Stimulated activated CD4-positive, alpha-beta T cell treated with anti-CD3 and anti-CD28 coated beads, TNF-alpha, amount 100 ng/mL, for 1 hour (primary cell): ENCODE measurements at regions not wholly inside any gene's neighbourhood (a gene's known extent, or its start where the extent isn't known, plus 50 kb on each side); places are given as distances from the start of the nearest gene placed in this dataset.

Experiments used
- DNase-seq, 3 donors: peaks; one replicate each; pipeline ENCODE4 v3.0.0-alpha.2; 2020; ENCODE audit warnings: low read depth in 3 of 3, low spot score in 1 of 3

DNA sequence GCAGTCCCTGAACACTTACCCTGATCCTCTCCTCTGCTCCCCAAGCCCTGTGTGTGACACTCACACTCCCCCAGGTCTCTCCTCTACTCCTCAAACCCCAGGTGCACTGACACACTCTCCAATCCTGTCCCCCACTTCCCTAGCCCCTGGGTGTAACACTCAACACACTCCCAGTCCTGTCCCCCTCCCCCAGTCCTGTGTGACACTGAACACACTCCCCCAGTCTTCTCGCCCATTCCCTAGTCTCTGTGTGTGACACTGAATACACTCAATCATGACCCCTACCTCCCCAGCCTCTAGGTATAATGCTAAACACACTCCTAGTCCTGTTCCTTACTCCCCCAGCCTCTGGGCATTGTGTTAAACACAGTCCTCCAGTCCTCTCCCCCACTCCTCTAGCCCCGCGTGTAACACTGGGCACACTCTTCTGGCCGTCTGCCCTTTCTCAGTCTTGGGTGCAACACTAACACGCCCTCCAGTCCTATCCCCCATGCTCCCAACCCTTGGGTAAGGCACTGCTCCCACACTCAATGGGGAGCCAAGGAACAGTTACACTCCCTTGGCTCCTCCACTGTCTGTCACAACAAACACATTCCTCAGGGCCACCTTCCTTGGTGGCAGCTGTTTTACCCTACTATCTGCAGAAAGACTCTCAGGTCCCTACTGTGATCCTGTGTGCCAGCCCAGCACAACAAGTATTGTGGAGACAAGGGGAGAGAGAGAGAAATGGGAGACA is 82.5 kb upstream of the PKDCC start:
- no peak for DNase-seq

DNA sequence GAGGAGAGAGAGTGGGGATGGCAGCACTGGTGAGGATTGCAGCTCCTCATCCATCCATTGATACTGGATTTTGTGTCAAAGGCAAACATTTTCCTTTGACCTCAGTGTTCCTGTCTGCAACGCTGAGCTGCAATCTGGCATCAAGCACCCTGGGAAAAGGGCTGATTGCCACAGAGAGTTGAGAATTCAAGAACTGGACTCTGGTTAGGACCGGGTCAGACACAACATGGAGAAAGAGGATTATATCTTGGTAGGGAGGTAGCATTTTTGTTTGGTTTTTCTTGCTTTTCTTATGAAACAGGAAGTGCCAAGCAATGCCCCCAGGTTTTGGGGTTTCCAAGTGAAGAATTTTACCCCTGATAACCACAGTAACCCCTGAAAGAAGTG is 81.9 kb upstream of the PKDCC start:
- no peak for DNase-seq

DNA sequence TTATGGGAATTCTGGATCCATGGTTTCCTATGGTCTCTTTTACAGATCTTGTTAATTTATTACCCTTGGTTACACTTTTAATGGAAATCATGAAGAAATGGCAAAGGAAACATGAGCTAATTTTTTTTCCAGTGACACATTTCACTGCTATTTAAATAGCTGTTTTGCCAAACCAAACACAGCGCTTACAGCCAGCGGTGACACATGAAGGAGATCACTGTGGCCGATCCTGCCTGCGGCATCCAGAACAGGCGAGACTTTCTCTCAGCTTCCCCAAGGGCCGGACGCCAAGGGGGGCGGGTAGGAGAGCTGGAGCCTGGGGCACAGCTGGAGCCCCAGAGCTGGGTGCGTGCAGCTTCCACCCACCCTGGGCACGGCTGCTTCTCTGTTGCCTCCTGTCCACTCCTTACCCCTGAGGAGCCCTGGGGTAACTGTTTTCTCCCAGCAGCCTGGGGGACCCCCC is 81.4 kb upstream of the PKDCC start:
- DNase-seq: no peak

DNA sequence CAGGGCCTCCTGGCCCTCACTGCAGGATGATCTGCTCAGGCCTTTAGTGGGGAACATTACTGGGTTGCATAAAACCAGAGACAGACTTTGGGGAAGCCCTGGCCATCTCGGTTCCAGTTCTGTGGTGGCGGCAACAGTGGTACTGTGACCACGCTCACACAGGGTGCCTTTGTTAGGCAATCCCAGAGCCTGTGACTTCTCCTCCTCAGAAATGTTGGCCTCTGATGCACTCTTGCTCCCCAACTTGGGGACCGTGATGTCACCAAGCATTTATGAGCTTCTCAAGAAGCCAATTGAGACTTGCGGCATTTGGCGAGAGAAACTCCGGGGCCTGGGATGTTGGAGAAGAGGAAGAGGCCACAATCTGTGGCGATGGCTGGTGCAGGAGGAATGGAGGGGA is 80.9 kb upstream of the PKDCC start:
- DNase-seq: no peak

DNA sequence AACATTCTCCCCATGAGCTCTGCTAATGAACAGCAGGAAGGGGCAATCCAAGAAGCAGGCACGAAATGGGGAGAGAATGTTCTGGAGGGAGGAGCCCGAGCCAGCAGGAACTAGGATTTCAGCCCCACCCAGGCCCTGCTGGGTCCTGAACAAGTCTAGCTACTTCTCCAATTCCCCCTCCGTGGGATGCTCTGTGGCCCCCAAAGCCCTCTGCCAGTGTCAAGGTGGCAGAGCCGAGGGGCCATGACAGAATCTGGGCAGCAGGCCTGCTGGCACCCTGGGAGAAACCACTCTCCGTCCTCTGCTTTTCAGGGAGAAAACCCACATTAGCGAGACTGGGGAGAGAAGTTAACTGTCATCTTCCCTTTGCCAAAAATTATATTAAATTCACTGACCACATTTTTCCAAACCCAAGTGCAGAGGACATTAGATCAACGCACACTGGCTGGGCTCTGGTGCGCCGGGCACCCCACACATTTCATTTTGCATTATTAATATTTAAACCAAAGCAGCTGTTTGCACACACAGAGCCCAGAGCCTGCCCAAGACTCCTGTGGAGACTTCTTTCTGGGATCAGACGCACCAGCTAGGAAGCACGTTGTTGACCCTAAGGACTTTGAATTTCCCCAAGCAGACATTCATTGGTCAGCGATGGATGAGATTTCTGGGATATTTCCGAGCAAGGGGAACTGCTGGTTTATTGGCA is 80.2 kb upstream of the PKDCC start:
- DNase-seq: no peak

DNA sequence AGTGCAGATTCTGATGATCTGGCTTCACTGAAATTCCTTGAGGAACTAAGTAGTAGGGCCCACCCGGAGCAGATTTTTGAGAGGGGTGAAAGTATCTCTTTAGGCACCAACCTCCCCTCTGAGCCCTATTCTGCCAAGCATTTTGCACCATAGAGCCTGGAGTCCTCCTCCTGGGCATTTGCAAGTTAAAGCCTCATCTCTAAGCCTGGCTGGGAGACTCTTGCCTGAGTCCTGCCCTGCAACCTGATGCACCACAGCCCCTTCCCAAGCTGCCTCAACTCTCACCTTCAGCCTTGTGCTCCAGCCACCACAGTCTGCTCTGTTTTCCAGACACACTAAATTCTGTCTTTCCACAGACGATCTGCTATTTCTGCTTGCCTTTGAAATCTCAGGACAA is 79.6 kb upstream of the PKDCC start:
- no peak for DNase-seq

DNA sequence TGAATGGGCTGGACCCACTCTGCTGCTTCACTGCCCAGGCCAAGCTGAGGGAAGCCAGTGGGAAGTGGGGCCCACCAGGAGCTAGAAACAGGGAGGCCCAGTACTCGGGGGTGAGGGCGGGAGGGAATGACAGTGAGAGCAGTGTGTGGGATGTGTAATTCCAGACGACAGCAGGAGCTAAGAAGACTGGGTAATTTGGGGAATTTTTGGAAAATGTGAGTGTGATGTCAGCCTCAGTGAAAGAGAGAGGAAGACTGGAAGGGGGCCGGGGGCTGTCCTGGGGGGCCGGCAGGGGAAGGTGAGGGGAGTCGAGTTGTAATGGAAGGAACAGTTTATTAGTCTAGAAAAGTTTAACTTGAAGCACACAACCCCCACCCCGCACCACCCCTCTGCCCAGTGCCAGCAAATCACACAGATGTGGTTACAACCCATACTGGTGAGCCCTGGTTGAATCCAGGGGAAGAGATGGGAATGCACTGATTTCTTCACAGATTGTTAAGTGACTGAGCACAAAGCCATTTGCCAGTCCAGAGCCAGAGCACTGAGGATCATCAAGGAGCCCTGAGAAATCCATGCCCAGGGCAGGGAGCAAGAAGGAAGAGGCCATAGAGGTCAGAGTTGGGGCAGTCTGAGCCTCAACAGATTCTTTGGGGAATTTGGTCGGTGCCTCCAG is 76.7 kb upstream of the PKDCC start:
- DNase-seq: no peak

DNA sequence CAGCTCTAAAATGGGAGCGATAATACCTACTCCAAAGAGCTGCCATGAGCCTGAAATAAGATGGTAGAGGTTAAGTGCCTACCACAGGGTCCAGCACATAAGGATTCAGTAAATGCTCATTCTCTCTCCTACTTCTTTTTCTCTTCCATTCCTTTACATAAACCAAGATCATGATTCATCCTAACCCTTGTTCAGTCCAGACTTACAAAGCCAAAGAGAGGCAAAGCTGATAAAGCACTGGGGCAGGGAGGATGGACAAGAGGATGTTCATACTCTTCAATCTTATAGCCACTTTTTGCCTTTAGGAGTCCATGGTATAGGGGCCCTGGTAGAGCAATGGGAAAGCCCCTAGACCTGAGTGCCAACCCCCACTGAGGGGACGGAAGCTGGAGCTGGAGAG is 75.6 kb upstream of the PKDCC start:
- DNase-seq: no peak

DNA sequence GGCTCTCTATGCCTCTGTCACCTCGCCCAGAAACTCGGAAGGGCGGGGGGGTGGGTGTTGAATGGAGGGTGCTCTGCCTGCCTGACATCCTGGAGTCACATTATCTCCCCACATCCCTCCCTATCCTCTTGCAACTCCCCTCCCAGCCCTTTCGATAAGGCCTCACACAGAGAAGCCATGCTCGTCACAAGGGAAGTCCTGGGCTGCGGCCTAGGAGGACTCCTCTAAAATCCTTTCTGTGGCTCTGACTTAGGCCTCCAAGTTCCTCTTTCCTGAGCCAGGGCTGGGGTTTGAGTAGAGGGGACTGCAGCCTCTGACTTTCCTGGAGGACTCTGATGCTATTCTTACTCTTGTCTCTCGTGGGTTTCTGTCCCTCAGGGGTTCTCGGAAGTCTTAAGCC is 75.0 kb upstream of the PKDCC start:
- DNase-seq: no peak

DNA sequence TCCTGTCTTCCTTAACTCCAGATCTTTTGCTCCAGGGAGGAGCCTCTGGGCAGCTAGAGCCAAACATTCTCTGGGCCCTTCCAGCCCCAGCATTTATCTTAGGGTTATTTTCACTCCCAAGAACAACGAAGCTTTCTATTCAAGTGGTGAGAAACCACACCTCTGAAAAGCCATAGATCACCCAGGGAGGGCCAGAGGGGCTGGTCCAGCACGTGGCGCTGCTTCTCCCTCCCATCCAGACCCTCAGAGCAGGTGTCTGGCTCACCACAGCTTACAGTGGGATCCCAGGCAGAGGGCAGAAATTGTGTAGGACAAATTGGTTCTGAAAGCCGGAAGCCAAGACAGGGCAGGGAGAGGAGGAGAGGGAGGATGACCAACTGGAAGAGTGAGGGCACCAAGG is 74.0 kb upstream of the PKDCC start:
- DNase-seq: no peak

DNA sequence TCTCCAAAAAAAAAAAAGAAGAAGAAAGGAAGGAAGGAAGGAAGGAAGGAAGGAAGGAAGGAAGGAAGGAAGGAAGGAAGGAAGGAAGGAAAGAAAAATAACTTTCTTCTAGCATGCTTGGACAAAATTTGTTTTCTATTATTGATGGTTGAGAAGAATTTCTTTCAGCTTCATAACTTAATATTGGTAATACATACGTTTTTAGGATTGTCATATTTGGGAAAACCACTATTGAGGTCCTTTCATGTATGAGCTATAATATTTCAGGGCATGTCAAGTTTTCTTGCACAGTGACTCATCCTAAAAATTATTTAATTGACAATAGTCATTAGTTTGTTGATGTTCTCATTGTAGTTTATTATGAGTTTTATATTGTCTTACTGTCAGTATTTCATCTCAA is 66.4 kb upstream of the PKDCC start:
- no peak for DNase-seq

DNA sequence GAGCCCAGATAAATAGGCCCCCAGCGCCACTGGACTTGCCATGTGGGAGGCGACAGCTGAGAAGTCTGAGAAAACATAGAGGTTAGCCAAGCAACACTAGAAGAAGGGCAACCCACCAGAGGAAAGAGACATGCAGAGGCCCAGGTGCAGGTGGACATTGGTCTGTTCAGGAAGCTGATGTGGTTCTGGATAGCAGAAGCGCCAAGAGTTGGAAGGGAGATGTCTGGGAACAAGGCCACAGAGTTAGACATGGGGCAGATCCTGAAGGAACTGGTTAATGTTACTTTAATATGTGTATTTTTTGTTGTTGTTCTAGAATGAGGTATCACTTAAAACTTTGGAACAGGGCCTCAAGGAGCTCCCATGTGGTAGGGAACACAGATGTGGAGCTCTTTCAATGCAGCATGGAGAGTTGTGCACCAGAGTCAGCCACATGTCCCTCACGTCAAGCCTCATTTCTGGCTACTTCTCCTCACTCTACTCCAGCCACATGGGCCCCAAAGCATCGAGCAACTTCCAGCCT is 62.2 kb upstream of the PKDCC start:
- no peak for DNase-seq

DNA sequence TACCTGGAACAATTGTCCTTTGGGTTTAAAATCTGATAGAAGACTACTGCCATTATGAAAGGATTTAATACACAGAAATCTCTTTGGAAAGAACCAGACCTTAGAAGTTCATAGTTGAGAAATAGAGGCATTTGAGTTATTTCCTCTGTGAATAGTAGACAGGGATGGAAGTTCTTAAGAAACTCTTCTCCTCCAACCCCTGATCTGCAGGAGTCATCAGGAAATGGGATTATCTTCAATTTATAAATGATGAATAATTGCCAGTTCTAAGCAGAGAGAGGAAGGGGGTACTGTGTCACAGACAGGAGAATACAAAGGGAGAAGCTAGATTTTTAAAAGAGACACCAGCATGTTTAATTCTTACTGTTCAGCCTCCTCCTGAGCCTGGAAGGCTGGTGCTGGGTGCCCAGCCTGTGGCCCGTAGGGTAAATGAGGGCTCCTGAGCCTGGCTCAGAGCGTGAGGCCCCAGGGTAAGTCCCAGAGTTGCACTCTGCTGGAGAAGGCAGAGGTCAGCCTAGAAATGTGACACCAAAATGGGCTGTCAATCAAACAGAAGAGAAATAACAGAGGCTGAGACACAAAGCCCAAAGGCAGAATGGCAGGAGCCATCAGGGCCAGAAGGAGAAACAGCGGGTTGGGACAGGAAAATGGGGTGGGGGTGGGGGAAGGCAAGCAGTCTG is 58.2 kb upstream of the PKDCC start:
- no peak for DNase-seq

DNA sequence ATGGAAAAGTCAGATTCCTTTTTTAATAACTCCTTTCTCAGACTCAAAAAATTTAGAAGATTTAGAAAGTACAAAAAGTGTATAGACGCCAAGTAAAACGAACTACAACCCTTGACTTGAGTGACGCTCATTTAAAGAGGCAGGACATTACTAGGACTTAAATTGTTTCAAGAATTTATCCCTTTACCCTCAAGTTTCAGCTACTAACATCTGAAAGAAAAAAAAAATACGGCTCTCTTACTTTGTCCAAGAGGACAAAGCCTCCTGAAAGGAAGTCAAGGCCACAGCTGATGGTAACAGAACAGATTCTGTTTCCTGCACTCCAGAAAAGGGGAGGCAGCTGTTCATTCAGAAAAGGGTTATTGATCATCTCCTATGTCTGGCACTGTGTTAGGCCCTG is 57.6 kb upstream of the PKDCC start:
- no peak for DNase-seq

DNA sequence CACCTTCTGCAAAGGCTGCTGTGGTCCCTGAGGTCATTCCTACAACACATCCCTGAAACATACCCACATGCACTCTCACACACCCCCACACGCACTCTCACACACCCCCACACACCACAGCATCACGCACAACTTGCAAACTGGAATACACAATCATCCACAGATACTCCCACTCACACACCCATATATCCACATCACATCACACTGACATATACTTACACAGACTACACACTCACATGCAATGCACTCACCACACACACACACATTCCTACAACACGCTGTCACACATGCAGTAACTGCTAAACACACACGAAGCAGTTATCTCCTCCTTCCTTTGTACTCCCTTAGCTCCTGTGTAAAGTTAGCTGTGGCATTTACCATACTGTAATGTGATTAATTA is 57.1 kb upstream of the PKDCC start:
- DNase-seq: no peak

DNA sequence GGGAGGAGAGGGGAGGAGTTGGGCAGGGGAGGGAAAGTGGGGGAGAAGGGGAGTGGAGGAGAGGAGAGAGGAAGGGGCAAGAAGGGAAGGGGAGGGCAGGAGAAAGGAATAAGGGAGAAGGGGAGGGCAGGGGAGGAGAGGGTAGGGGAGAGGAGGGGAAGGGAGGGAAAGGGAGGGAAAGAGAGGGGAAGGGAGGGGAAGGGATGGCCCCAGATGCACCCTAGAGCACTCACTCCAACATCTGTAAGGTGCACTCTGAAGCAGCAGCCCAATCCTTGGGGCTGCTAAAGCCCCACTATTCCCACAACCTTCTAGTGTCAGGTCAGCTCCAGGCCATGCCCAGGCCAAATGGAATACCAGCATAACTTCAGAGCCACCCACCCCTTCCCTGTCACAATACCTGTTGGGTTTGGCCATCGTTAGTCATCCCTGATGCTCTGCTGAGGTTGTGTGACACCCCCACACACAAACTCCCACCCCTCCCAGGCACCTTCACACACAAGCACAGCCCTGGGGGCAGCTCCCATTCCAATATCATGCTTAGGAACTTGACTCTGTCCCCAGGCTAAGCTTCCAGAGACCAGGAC is 55.7 kb upstream of the PKDCC start:
- DNase-seq: no peak

DNA sequence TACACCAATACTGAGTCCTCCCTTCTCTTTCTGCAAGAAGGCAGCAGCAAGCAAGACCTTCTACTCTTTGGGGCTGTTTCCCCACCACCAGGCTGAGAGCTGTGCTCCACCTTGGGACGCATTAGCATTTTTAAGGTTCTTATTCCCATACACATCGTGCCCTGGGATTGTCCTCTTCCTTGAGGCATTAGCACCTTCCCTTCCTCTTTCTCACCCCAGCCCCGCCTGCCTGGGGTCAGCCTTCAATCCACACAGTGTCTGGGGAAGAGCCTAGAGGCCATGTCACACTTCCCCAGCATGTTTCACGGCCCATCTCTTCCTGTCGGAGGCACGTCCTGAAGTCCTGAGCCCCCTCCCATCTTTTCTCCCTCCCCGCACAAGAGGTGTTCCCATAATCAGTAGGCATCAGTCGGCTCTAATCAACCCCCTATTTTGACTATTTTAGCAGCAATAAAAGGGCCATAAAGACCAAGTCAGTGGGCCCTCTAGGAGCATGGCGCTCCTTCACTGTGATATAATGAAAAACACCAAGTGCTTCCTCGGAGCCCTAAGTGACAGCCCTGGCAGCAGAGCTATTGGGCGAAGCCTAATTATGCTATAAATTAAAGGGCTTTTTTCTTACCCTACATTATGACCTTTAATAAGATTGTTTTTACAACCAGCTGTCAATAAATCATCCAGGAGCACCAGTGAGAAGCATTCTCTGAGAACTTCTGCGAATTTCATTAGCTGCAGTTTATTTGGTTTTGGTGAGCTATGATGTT is 55.0 kb upstream of the PKDCC start:
- DNase-seq: no peak

DNA sequence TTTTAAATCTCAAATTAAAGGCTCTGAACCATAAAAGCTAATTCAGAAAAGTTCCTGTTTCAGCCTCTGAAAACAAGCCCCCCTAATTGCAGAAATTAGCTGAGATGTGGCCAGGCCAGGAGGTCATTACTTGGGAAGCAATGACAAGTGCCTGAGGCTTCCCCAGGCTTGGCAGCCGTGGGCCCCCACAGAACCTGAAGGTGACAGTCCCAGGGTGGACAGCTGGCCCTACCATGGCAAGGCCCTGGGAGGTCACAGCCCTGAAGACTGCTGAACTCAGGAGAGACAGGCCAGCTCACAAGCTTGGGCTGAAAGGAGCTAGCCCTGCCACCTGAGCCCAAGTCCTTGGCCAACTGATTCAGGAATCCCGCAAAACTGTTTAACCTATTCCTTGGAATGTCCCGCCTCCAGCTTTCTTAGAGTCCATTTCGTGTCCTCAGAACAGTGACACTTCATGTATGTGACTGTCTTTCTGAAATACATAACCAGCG is 54.3 kb upstream of the PKDCC start:
- no peak for DNase-seq

DNA sequence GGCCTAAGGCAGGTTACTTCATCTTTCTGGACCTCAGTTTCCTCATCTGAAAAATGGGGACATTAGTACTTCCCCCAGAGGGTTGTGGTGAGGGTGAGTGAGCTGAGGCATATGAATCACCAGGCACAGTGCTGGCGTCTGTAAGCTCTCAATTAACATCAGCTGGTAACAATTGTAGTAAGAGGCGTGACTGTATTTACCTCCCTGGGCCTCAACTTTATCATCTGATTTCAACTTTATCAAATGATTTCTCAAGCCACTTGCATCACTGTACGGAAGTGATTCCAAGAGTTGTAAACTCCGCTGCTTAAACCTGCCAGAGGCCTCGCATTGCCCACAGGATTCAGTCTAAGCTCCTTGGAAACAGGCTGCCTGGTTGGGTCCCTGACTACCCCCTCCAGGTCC is 53.6 kb upstream of the PKDCC start:
- no peak for DNase-seq

DNA sequence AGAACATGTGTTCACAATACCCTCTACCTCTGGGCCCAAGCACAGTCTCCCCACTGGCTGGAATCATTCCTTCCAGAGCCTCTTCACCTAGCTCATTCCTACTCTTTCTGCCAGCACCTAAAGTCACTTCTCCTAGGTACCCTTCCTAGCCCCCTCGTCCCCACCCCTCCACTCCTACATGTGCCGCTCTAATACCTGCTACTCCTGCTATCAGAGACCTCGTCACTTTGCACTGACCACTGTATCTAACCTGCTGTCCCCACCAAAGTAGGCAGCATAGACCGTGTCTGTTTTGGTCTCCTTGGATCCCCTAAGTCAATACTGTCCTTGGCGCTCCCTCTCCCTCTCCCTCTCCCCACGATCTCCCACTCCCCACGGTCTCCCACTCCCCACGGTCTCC is 53.2 kb upstream of the PKDCC start:
- DNase-seq: no peak
